Mesendoderm (in vitro differentiated cells): ENCODE measurements at regions not wholly inside any gene's neighbourhood (a gene's known extent, or its start where the extent isn't known, plus 50 kb on each side); places are given as distances from the start of the nearest gene placed in this dataset.

Source experiments
- DNase-seq: peaks from one replicate; pipeline ENCODE4 v3.0.0; 2013
- H2AK5ac ChIP-seq: 2 replicates; pipeline ENCODE4 v1.6.1; 2013; ENCODE audit warnings: low read length, inconsistent platforms
- H2BK120ac ChIP-seq: 2 replicates; pipeline ENCODE4 v1.6.1; 2013; ENCODE audit warnings: low read depth, mild to moderate bottlenecking, low read length, moderate library complexity, mixed read lengths
- H2BK15ac ChIP-seq: replicated peaks from 2 replicates; pipeline ENCODE4 v1.6.1; 2013; ENCODE audit warnings: low read depth, mild to moderate bottlenecking, moderate library complexity
- H2BK5ac ChIP-seq: 2 replicates; pipeline ENCODE4 v1.6.1; 2013; ENCODE audit warnings: low read length, inconsistent platforms
- H3K18ac ChIP-seq: 2 replicates; pipeline ENCODE4 v1.6.1; 2013; ENCODE audit warnings: mild to moderate bottlenecking, low read length, mixed read lengths
- H3K23ac ChIP-seq: one replicate; pipeline ENCODE4 v1.6.1; 2013; ENCODE audit warnings: low read length
- H3K27ac ChIP-seq: 2 replicates; pipeline ENCODE4 v1.5.1; 2013; ENCODE audit warnings: low read depth, mild to moderate bottlenecking, inconsistent platforms, low read length, moderate library complexity
- H3K27me3 ChIP-seq: 2 replicates; pipeline ENCODE4 v1.6.1; 2013; ENCODE audit warnings: low read length, control low read depth, mild to moderate bottlenecking, inconsistent platforms; ENCODE audit not compliant: insufficient read depth, poor library complexity
- H3K36me3 ChIP-seq: 2 replicates; pipeline ENCODE4 v1.6.1; 2013; ENCODE audit warnings: low read length, inconsistent platforms; ENCODE audit not compliant: control insufficient read depth, insufficient read depth
- H3K4ac ChIP-seq: one replicate; pipeline ENCODE4 v1.6.1; 2013; ENCODE audit warnings: low read depth, mild to moderate bottlenecking, low read length, moderate library complexity
- H3K4me1 ChIP-seq: 2 replicates; pipeline ENCODE4 v1.6.1; 2013; ENCODE audit warnings: low read depth, low read length, inconsistent platforms; ENCODE audit not compliant: control insufficient read depth
- H3K4me2 ChIP-seq: 2 replicates; pipeline ENCODE4 v1.6.1; 2013; ENCODE audit warnings: low read length
- H3K4me3 ChIP-seq: 2 replicates; pipeline ENCODE4 v1.5.1; 2013; ENCODE audit warnings: mild to moderate bottlenecking, low read length
- H3K56ac ChIP-seq: one replicate; pipeline ENCODE4 v1.6.1; 2013; ENCODE audit warnings: low read length
- H3K79me1 ChIP-seq: 2 replicates; pipeline ENCODE4 v1.6.1; 2013; ENCODE audit warnings: low read length, inconsistent platforms
- H3K79me2 ChIP-seq: 2 replicates; pipeline ENCODE4 v1.6.1; 2013; ENCODE audit warnings: mild to moderate bottlenecking, low read length; ENCODE audit not compliant: control insufficient read depth, insufficient read depth
- H3K9ac ChIP-seq: 2 replicates; pipeline ENCODE4 v1.6.1; 2013; ENCODE audit warnings: low read length, inconsistent platforms
- H4K5ac ChIP-seq: one replicate; pipeline ENCODE4 v1.6.1; 2013; ENCODE audit warnings: low read length
- H4K8ac ChIP-seq: one replicate; pipeline ENCODE4 v1.6.1; 2013; ENCODE audit warnings: low read depth, mild to moderate bottlenecking, control low read depth, low read length, moderate library complexity
- WGBS: extraction: QIAGEN DNeasy Blood & Tissue Kit; methylation state at CpG from one replicate; pipeline ENCODE4 v1.1.7; 2013; ENCODE audit warnings: low lambda C conversion rate, missing lambda C conversion rate; ENCODE audit not compliant: insufficient coverage; ENCODE audit errors: extremely low coverage; 5-methylcytosine and 5-hydroxymethylcytosine counted together

DNA sequence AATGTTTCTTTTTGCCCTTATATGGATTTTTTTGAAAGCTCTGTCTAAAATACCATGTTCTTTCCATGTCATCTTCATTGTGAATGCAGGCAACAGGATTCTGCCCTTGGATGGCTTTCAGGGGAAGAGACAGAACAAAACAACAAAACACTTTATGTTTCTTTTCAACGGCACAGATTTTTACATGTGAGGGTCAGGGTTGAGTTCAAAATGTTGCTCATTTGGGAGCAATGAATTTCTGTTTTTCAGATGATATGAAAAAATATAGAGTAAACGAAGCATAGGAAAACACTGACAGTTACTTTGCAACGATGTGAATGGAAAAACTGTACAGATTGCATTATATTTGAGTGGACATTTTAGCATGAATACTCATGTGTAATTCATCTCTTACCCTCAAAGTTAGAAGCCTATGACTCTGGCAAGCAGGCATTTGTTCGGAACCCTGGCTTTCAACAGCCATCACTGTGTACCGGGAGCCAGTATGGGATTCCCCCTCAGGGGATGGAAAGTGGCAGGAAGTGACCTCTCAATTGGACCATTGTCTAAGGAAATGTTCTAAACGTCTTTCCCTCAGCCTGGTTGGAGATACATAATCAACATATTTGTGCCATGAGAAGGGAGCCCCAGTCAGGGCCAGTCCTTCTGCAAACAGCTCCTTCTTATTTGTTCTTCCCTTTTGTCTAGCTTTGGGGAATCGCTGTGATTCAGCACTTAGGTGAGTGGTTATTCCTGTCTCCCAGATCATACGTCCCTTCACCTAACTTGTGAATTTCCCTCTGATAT is 153.9 kb upstream of the MEF2C start:
- Histone ChIP-seq H2BK120ac (no peak overlapping the region), H2AK5ac (no peak overlapping the region), H3K4me2 (no peak overlapping the region), H3K18ac (no peak overlapping the region), H4K8ac (no peak overlapping the region), H3K27me3 (no peaks in the 10 kb centered on the region), H3K9ac (no peak overlapping the region), H4K5ac (no peak overlapping the region), H3K27ac (no peak overlapping the region), H3K36me3 (no peaks in the 10 kb centered on the region), H2BK5ac (no peak overlapping the region), H3K4me3 (no peak overlapping the region), H3K4ac (no peak overlapping the region), H3K79me2 (no peaks in the 10 kb centered on the region), H2BK15ac (no peak overlapping the region), H3K56ac (no peak overlapping the region), H3K79me1 (no peaks in the 10 kb centered on the region), H3K23ac (no peak overlapping the region), H3K4me1 (no peaks in the 10 kb centered on the region)
- no CpG with 5 or more reads among the region's 8 CpGs for WGBS
- peak; percentile 32 for DNase-seq

DNA sequence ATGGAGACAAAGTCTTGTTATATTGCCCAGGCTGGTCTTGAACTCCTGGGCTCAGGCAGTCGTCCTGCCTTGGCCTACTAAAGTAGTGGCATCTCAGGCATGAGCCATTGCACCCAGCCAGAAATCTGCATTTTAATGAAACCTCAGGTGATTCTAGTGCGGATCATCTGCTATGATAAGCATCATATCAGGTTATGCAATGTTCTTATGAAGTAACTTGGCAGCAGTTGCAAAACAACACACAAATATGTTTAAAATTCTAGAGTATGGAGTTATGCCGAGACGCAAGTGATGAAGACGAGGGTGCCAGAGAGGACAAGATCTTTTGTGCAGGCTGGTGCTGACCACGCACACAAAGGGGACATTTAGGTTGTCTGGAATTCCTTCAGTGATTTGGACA is 153.2 kb upstream of the MEF2C start:
- no peaks in the 10 kb centered on the region for H3K4me1 ChIP-seq
- no peaks in the 10 kb centered on the region for H3K79me1 ChIP-seq
- H3K56ac ChIP-seq, result no peak overlapping the region
- no peak overlapping the region for H4K5ac ChIP-seq
- no peak overlapping the region for H3K4me3 ChIP-seq
- H2BK15ac ChIP-seq, result no peak overlapping the region
- no peak overlapping the region for H3K9ac ChIP-seq
- H2AK5ac ChIP-seq, result no peak overlapping the region
- no peak overlapping the region for H2BK120ac ChIP-seq
- no peak for DNase-seq
- no peaks in the 10 kb centered on the region for H3K79me2 ChIP-seq
- H3K23ac ChIP-seq, result no peak overlapping the region
- H3K18ac ChIP-seq, result no peak overlapping the region
- no CpG with 5 or more reads among the region's 6 CpGs for WGBS
- H4K8ac ChIP-seq, result no peak overlapping the region
- no peaks in the 10 kb centered on the region for H3K36me3 ChIP-seq
- no peak overlapping the region for H3K4me2 ChIP-seq
- no peak overlapping the region for H2BK5ac ChIP-seq
- no peak overlapping the region for H3K27ac ChIP-seq
- no peak overlapping the region for H3K4ac ChIP-seq
- H3K27me3 ChIP-seq, result no peaks in the 10 kb centered on the region

DNA sequence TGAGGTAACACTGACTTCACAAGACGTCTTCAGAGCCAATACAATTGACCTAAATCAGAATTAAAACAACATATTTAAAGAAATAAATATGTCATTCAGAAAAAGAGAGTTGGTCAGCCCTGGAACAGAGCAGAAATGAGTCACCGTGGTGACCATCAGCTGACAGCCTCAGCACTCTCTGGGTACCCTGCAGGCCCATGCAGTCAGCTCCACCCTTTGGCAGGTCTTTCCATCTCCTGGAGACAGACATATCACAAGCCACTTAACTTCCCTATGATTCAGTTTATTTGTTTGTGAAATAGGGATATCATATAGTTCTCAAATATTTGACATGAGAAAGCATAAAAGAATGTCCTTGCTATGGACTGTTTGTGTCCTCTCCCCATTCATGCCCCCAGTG is 151.6 kb upstream of the MEF2C start:
- Histone ChIP-seq H2BK5ac (no peak overlapping the region), H4K8ac (no peak overlapping the region), H3K27ac (no peak overlapping the region), H3K56ac (no peak overlapping the region), H4K5ac (no peak overlapping the region), H3K36me3 (no peaks in the 10 kb centered on the region), H2BK15ac (no peak overlapping the region), H3K18ac (no peak overlapping the region), H3K4me1 (no peaks in the 10 kb centered on the region), H3K4ac (no peak overlapping the region), H3K27me3 (no peaks in the 10 kb centered on the region), H3K4me2 (no peak overlapping the region), H3K79me2 (no peaks in the 10 kb centered on the region), H2BK120ac (no peak overlapping the region), H3K23ac (no peak overlapping the region), H3K9ac (no peak overlapping the region), H3K4me3 (no peak overlapping the region), H2AK5ac (no peak overlapping the region), H3K79me1 (no peaks in the 10 kb centered on the region)
- no peak for DNase-seq
- WGBS, result no CpG with 5 or more reads among the region's 2 CpGs

DNA sequence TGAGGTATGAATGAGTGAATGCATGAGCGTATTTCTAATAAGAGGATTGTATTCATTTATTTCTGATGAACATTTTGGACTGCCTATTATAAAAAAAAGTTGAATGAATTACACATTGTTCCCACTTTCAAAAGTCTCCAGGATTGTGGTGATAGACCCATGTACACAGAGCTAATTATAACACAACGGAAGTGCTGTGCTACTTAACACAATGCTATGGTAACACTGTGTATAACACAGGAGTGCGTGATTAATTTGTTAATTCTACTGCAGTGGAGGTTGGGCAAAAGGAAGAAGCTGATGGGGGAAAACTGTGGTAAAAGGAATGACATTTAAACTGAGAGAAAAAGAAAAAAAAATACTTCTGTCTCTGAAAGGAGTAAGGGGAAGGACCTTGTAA is 147.8 kb upstream of the MEF2C start:
- Histone ChIP-seq H3K18ac (no peak overlapping the region), H3K4ac (no peak overlapping the region), H3K56ac (no peak overlapping the region), H3K79me1 (no peaks in the 10 kb centered on the region), H2BK5ac (no peak overlapping the region), H2AK5ac (no peak overlapping the region), H3K4me3 (no peak overlapping the region), H4K8ac (no peak overlapping the region), H3K36me3 (no peaks in the 10 kb centered on the region), H2BK120ac (no peak overlapping the region), H2BK15ac (no peak overlapping the region), H3K23ac (no peak overlapping the region), H3K79me2 (no peaks in the 10 kb centered on the region), H3K4me2 (no peak overlapping the region), H4K5ac (no peak overlapping the region), H3K4me1 (no peaks in the 10 kb centered on the region), H3K27ac (no peak overlapping the region), H3K27me3 (no peaks in the 10 kb centered on the region), H3K9ac (no peak overlapping the region)
- 100% methylated on average over 1 of the region's 3 CpGs for WGBS
- DNase-seq, result no peak

DNA sequence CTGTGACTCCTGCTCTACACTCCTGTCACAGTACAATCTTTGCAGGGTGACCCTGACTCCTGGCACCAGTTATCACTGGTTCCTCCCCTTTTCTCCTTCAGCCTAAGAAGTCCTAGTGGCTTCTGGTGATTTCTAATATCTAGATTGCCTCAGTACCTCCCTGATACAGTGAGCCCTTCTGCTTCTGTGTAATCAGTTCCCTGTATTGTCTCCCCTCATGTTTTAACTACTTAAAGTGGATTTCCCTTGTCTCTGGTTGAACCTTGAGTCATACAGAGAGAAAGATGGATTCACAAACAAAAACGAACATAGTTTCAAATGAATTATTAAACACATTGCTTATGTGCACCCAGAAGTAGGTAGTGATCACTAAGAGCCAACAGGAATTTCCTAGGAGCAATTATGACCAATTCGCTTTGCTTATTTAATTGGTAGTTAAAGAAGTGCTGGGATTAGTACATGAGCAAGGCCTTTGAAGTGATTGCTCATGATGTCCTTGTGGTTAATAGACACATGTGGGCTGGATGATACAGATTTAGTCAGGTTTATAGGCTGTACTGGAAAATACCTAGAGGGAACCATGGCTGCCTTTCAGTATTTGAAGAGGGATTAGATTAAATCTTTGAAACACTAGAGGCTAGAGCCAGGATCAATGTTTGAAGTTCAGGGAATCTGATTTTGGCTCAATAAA is 145.8 kb upstream of the MEF2C start:
- Histone ChIP-seq H2BK5ac (no peak overlapping the region), H4K8ac (no peak overlapping the region), H3K4me1 (no peaks in the 10 kb centered on the region), H3K4me2 (no peak overlapping the region), H2BK120ac (no peak overlapping the region), H3K79me2 (no peaks in the 10 kb centered on the region), H3K4me3 (no peak overlapping the region), H3K56ac (no peak overlapping the region), H4K5ac (no peak overlapping the region), H3K27ac (no peak overlapping the region), H3K4ac (no peak overlapping the region), H3K79me1 (no peaks in the 10 kb centered on the region), H3K9ac (no peak overlapping the region), H3K27me3 (no peaks in the 10 kb centered on the region), H3K36me3 (no peaks in the 10 kb centered on the region), H2AK5ac (no peak overlapping the region), H2BK15ac (no peak overlapping the region), H3K23ac (no peak overlapping the region), H3K18ac (no peak overlapping the region)
- DNase-seq, result no peak
- WGBS, result no CpG with 5 or more reads among the region's 2 CpGs
